ENCODE measurements at regions not wholly inside any gene's neighbourhood (a gene's known extent, or its start where the extent isn't known, plus 50 kb on each side); places are given as distances from the start of the nearest gene placed in this dataset.

- TF ChIP-seq POLR2A (IDR thresholded peaks at IDR 0.05) = no peak
- TF ChIP-seq, protein P1, sequence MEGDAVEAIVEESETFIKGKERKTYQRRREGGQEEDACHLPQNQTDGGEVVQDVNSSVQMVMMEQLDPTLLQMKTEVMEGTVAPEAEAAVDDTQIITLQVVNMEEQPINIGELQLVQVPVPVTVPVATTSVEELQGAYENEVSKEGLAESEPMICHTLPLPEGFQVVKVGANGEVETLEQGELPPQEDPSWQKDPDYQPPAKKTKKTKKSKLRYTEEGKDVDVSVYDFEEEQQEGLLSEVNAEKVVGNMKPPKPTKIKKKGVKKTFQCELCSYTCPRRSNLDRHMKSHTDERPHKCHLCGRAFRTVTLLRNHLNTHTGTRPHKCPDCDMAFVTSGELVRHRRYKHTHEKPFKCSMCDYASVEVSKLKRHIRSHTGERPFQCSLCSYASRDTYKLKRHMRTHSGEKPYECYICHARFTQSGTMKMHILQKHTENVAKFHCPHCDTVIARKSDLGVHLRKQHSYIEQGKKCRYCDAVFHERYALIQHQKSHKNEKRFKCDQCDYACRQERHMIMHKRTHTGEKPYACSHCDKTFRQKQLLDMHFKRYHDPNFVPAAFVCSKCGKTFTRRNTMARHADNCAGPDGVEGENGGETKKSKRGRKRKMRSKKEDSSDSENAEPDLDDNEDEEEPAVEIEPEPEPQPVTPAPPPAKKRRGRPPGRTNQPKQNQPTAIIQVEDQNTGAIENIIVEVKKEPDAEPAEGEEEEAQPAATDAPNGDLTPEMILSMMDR (IDR thresholded peaks at IDR 0.05 in 4 of 5, conservative IDR thresholded peaks at IDR 0.05 in 1 of 5) = no peak
Measured at GRCh38 chr1:148263906-148264255, 111.8 kb upstream of the NBPF11 start.
